ENCODE measurements at regions not wholly inside any gene's neighbourhood (a gene's known extent, or its start where the extent isn't known, plus 50 kb on each side); places are given as distances from the start of the nearest gene placed in this dataset.

- TF ChIP-seq CTCF (IDR thresholded peaks at IDR 0.05), result no peak
- no peak for TF ChIP-seq POLR2A (IDR thresholded peaks at IDR 0.05)
Observed at GRCh38 chrX:96403446-96403845, 281.2 kb upstream of the DIAPH2 start.

Data from heart left ventricle (tissue), 13 donors.